ENCODE measurements at regions not wholly inside any gene's neighbourhood (a gene's known extent, or its start where the extent isn't known, plus 50 kb on each side); places are given as distances from the start of the nearest gene placed in this dataset.

GRCh38 chr13:106212386-106213010 lies 323.0 kb downstream of the EFNB2 start:
- Histone ChIP-seq H3K4me1 (no peaks in the 10 kb centered on the region), H3K27ac (no peak overlapping the region), H3K9me3 (no peaks in the 10 kb centered on the region), H3K27me3 (no peaks in the 10 kb centered on the region), H3K36me3 (no peaks in the 10 kb centered on the region), H3K4me3 (no peak overlapping the region)
- TF ChIP-seq CTCF (IDR thresholded peaks at IDR 0.05) = no peak
- no peak for TF ChIP-seq EP300 (IDR thresholded peaks at IDR 0.05)
- TF ChIP-seq POLR2AphosphoS5 (IDR thresholded peaks at IDR 0.05) = no peak
- TF ChIP-seq POLR2A (IDR thresholded peaks at IDR 0.05) = no peak
- ATAC-seq = no peak
- 32 to 52% methylated on average over 3 of the region's 3 CpGs for WGBS, 2 donors (ENCODE audit: low coverage in 1 of 2)

- H3K36me3 ChIP-seq = no peaks in the 10 kb centered on the region
- ATAC-seq = no peak
- no peaks in the 10 kb centered on the region for H3K27me3 ChIP-seq
- H3K9me3 ChIP-seq = no peaks in the 10 kb centered on the region
- H3K4me3 ChIP-seq = no peak overlapping the region
- no peaks in the 10 kb centered on the region for H3K4me1 ChIP-seq
- TF ChIP-seq POLR2A (IDR thresholded peaks at IDR 0.05) (no peak), EP300 (IDR thresholded peaks at IDR 0.05) (no peak), POLR2AphosphoS5 (IDR thresholded peaks at IDR 0.05) (no peak), CTCF (IDR thresholded peaks at IDR 0.05) (no peak)
- WGBS, 2 donors (ENCODE audit: low coverage in 1 of 2) = 52 to 69% methylated on average over 3 of the region's 3 CpGs
- no peak overlapping the region for H3K27ac ChIP-seq
These were observed 325.1 kb downstream of the EFNB2 start for GRCh38 chr13:106210324-106210723.

GRCh38 chr13:106205871-106206270 lies 329.6 kb downstream of the EFNB2 start:
- TF ChIP-seq POLR2AphosphoS5 (IDR thresholded peaks at IDR 0.05) = no peak
- no peak for TF ChIP-seq POLR2A (IDR thresholded peaks at IDR 0.05)
- TF ChIP-seq EP300 (IDR thresholded peaks at IDR 0.05) = no peak
- no peak for TF ChIP-seq CTCF (IDR thresholded peaks at IDR 0.05)
- no peak overlapping the region for H3K4me3 ChIP-seq
- H3K36me3 ChIP-seq = no peaks in the 10 kb centered on the region
- no peak overlapping the region for H3K27ac ChIP-seq
- no peak for ATAC-seq
- no peaks in the 10 kb centered on the region for H3K4me1 ChIP-seq
- 83 to 85% methylated on average over 2 of the region's 2 CpGs for WGBS, 2 donors (ENCODE audit: low coverage in 1 of 2)
- no peaks in the 10 kb centered on the region for H3K9me3 ChIP-seq
- H3K27me3 ChIP-seq = no peaks in the 10 kb centered on the region

- Histone ChIP-seq H3K4me1 (no peaks in the 10 kb centered on the region), H3K4me3 (no peak overlapping the region), H3K36me3 (no peaks in the 10 kb centered on the region), H3K27ac (no peak overlapping the region), H3K9me3 (no peaks in the 10 kb centered on the region), H3K27me3 (no peaks in the 10 kb centered on the region)
- no peak for ATAC-seq
- no peak for TF ChIP-seq CTCF (IDR thresholded peaks at IDR 0.05)
- TF ChIP-seq POLR2A (IDR thresholded peaks at IDR 0.05) = no peak
- TF ChIP-seq POLR2AphosphoS5 (IDR thresholded peaks at IDR 0.05) = no peak
- TF ChIP-seq EP300 (IDR thresholded peaks at IDR 0.05) = no peak
- 62 to 100% methylated on average over 1 of the region's 1 CpG for WGBS, 2 donors (ENCODE audit: low coverage in 1 of 2)
These were observed 338.0 kb downstream of the EFNB2 start for GRCh38 chr13:106197496-106197895.

GRCh38 chr13:106187501-106188095 lies 347.9 kb downstream of the EFNB2 start:
- TF ChIP-seq POLR2AphosphoS5 (IDR thresholded peaks at IDR 0.05) (no peak), CTCF (IDR thresholded peaks at IDR 0.05) (no peak), EP300 (IDR thresholded peaks at IDR 0.05) (no peak)
- 52 to 77% methylated on average over 4 to 5 of the region's 5 CpGs for WGBS, 2 donors (ENCODE audit: low coverage in 1 of 2)
- no peak overlapping the region for H3K4me3 ChIP-seq
- no peaks in the 10 kb centered on the region for H3K27me3 ChIP-seq
- no peak for ATAC-seq
- no peaks in the 10 kb centered on the region for H3K9me3 ChIP-seq
- no peaks in the 10 kb centered on the region for H3K36me3 ChIP-seq
- no peaks in the 10 kb centered on the region for H3K4me1 ChIP-seq
- no peak overlapping the region for H3K27ac ChIP-seq

All from gastroesophageal sphincter (tissue), 4 donors.